IPS-15b (cell line): ENCODE measurements at regions not wholly inside any gene's neighbourhood (a gene's known extent, or its start where the extent isn't known, plus 50 kb on each side); places are given as distances from the start of the nearest gene placed in this dataset.
A peak's percentile ranks its signal among the peaks of the same experiment; 100 is the strongest.

Experiments used
- H3K27me3 ChIP-seq: one replicate; pipeline ENCODE4 v1.6.1; 2013; ENCODE audit warnings: low read length; ENCODE audit not compliant: control insufficient read depth, insufficient read depth
- H3K36me3 ChIP-seq: one replicate; pipeline ENCODE4 v1.6.1; 2013; ENCODE audit warnings: low read length; ENCODE audit not compliant: control insufficient read depth, insufficient read depth
- H3K4me1 ChIP-seq: one replicate; pipeline ENCODE4 v1.6.1; 2013; ENCODE audit warnings: mild to moderate bottlenecking, low read length; ENCODE audit not compliant: control insufficient read depth, insufficient read depth
- H3K4me3 ChIP-seq: one replicate; pipeline ENCODE4 v1.5.1; 2013; ENCODE audit warnings: low read depth, low read length
- H3K9ac ChIP-seq: one replicate; pipeline ENCODE4 v1.6.1; 2013; ENCODE audit warnings: low read depth, mild to moderate bottlenecking, low read length
- H3K9me3 ChIP-seq: one replicate; pipeline ENCODE4 v1.6.1; 2013; ENCODE audit warnings: mild to moderate bottlenecking, low read length; ENCODE audit not compliant: control insufficient read depth, insufficient read depth

DNA sequence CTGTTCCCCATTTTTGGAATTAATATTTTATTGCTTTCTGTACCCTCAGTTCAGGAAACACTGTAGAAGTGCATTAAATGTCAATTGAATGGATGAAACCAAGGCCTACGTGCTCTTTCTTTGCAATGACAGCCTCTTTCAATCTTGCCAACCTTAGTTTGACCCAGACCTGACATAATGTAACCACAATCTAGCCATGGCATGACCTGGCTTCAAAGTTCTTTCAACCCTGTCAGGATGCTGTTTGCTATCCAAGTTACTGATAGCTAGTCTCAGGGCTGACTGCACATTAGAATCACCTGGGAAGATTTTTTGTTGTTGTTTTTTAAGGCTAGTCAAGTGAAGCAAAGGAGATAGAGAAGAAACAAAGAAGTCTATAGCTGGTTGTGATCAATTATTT lies 190.9 kb upstream of the PKDCC start:
- Histone ChIP-seq H3K9me3 (no peaks in the 10 kb centered on the region), H3K36me3 (no peaks in the 10 kb centered on the region), H3K4me3 (no peak overlapping the region), H3K9ac (no peak overlapping the region), H3K27me3 (no peaks in the 10 kb centered on the region), H3K4me1 (no peaks in the 10 kb centered on the region)

DNA sequence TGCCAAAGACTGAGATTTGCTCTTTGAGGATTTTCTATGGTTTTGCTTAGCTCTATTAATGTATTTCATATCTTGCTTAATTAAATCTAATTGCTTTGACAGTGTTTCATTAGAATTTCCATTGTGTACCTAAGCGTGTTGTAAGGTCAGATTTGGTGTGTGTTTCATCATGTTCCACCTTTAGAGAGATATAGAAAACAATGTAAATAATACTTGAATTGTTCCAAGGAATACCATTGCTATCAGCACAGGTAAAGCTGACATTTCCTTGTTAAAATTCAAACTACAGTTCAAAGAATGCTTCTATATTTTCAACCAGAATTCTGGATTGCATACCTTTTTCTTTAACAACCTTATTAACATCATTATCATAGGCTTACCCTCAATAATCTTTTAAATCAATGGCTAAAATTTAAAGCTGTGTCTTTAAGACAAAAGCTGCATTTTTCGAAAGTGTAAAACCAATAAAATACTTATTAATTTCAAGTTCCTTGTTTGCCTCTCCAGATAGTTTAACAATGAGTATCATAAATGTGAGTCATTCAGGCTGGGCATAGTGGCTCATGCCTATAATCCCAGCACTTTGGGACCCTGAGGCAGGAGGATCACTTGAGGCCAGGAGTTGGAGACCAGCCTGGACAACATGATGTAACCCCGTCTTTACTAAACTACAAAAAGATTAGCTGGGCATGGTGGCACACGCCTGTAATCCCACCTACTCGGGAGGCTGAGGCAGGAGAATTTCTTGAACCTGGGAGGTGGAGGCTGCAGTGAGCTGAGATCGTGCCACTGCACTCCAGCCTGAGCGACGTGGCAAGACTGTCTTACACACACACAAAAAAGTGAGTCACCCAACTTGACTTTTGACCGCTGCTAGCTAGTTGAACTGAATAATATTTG lies 188.0 kb upstream of the PKDCC start:
- no peak overlapping the region for H3K4me3 ChIP-seq
- no peaks in the 10 kb centered on the region for H3K27me3 ChIP-seq
- no peak overlapping the region for H3K9ac ChIP-seq

DNA sequence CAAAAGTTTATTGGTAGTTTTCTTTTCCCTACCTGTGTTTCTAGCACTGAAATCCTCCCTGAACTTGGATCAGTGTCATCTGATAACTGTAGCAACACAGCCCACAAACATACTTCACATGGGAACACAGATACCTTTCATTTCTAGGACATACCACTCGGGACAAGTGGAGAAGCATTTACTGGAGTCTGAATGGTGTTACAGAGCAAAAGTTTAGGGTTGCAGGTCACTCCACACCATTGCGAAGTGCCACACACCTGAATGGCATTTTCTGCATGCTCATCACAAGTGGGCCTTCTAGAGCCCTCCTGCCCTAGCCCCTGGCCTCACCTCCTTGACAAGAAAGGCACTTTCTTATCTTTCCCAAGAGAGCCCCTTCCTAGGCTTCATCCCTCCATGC lies 184.8 kb upstream of the PKDCC start:
- peaks cover 3% of the 10 kb centered on the region for H3K4me1 ChIP-seq
- no peak overlapping the region for H3K9ac ChIP-seq
- no peaks in the 10 kb centered on the region for H3K27me3 ChIP-seq
- H3K4me3 ChIP-seq: no peak overlapping the region
- no peaks in the 10 kb centered on the region for H3K36me3 ChIP-seq
- no peaks in the 10 kb centered on the region for H3K9me3 ChIP-seq

More for the DNA sequence above, 188.0 kb upstream of the PKDCC start:
- Histone ChIP-seq H3K4me1 (no peaks in the 10 kb centered on the region), H3K36me3 (no peaks in the 10 kb centered on the region), H3K9me3 (no peaks in the 10 kb centered on the region)

- no peaks in the 10 kb centered on the region for H3K9me3 ChIP-seq
- no peak overlapping the region for H3K9ac ChIP-seq
- no peak overlapping the region for H3K4me3 ChIP-seq
- no peaks in the 10 kb centered on the region for H3K36me3 ChIP-seq
- H3K4me1 ChIP-seq: peaks cover 3% of the 10 kb centered on the region
- no peaks in the 10 kb centered on the region for H3K27me3 ChIP-seq
Measured at GRCh38 chr2:41865263-41865662, 182.6 kb upstream of the PKDCC start.

GRCh38 chr2:41867553-41867952 lies 180.3 kb upstream of the PKDCC start:
- peaks cover 6% of the 10 kb centered on the region for H3K4me1 ChIP-seq
- H3K27me3 ChIP-seq: peaks cover 5% of the 10 kb centered on the region
- H3K36me3 ChIP-seq: no peaks in the 10 kb centered on the region
- no peaks in the 10 kb centered on the region for H3K9me3 ChIP-seq
- H3K9ac ChIP-seq: no peak overlapping the region
- no peak overlapping the region for H3K4me3 ChIP-seq

DNA sequence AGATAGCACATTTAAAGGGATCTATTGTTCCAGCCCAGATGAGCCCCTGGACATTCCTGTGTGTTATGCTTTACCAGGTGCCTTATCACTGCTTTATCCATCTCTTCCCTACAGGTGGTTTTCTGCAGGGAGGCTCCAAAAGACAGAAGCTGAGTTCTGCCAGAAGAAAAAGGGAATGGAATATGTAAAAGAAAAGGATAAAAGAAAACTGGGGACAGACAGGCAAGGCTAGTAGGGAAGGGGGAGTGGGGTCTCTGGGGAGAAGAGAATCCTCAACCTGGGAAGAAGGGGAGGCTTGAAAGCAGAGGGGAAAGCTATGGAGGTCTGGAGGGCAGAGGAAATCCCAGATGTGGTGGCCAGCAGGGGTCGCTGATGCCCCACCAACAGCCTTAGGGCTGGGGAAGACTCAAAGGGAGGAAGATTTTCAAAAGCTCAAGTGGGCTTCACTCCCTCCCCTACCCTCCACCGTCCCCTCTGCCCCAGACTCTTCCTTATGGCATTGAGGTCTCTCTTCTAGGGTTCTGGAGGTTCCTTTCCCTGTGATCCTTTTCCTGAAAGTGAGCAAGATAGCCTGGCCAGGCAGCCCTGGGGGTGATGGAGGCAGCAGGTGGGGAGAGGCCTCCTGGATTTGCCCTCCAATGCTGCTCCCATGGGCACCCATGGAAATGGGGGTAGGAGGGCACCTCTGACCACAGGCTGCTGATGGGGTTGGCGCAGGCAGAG lies 178.1 kb upstream of the PKDCC start:
- peak overlapping the region; percentile 17 for H3K9ac ChIP-seq
- no peaks in the 10 kb centered on the region for H3K9me3 ChIP-seq
- no peaks in the 10 kb centered on the region for H3K36me3 ChIP-seq
- H3K4me3 ChIP-seq: no peak overlapping the region
- peaks cover 6% of the 10 kb centered on the region for H3K4me1 ChIP-seq
- peaks cover 5% of the 10 kb centered on the region for H3K27me3 ChIP-seq

DNA sequence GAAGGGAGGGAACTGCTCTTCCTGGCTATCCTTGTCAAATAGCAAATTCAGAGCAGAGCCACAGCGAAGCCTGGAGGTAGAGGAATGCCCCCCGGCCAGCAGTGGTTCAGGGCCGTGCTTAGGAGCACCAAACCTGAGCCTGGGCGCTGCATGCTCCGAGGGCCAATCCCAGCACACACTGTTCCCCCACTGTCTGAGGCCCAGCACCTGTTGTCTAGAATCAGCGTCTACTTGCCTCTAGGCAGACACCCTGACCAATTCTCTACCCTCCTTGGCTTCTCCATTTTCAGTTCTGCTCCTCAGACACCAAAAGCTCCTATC lies 177.6 kb upstream of the PKDCC start:
- Histone ChIP-seq H3K4me1 (peaks cover 3% of the 10 kb centered on the region), H3K27me3 (peaks cover 5% of the 10 kb centered on the region), H3K4me3 (no peak overlapping the region), H3K9ac (peak overlapping the region; percentile 17), H3K9me3 (no peaks in the 10 kb centered on the region), H3K36me3 (no peaks in the 10 kb centered on the region)

GRCh38 chr2:41871080-41871479 lies 176.7 kb upstream of the PKDCC start:
- Histone ChIP-seq H3K4me1 (peaks cover 3% of the 10 kb centered on the region), H3K9me3 (no peaks in the 10 kb centered on the region), H3K4me3 (no peak overlapping the region), H3K9ac (no peak overlapping the region), H3K27me3 (peaks cover 5% of the 10 kb centered on the region), H3K36me3 (no peaks in the 10 kb centered on the region)

GRCh38 chr2:41872646-41873045 lies 175.2 kb upstream of the PKDCC start:
- Histone ChIP-seq H3K9me3 (no peaks in the 10 kb centered on the region), H3K9ac (no peak overlapping the region), H3K4me3 (no peak overlapping the region), H3K27me3 (peaks cover 5% of the 10 kb centered on the region), H3K36me3 (no peaks in the 10 kb centered on the region), H3K4me1 (peaks cover 3% of the 10 kb centered on the region)

DNA sequence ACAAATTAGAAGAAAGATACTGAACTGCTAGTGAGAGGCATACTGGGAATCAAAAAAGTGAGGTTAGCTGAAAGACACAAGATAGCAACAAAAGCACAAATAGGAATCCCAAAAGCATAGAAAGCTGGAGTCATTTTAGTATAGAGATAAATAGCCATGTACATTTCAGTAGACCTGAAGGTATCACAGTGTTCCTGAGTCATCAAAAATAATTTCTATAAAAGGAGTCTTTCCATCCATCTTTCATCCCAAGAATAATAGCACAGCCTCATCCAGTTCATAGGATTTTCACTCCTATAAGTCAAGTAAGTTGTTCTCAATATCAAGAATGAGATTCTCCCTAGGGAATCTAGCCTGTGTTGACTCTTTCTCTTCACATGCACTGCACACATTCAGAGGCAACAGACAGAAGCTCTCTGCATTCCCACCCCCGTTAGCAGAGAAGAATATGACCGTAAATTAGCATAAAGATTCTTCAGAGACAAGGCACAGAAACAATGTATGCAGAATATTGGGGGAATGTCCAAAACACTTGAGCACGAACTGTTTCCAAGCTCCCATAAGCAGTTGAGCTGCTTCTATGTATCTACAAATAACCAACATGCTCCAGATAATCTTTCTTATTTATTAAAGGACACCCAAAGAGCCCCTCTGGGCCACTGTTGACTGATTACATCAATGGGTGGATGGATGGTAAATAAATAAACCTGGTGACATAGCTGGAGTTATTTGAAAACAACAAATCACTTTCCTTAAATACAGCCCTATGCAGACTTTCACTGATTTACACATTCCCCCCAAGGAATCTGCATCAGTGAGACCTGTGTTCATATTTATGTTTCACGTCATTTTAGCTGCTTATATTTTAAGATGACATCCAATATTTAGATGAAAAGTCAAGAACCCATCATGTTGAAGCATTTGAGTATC lies 174.5 kb upstream of the PKDCC start:
- H3K9ac ChIP-seq: no peak overlapping the region
- H3K4me1 ChIP-seq: peaks cover 3% of the 10 kb centered on the region
- H3K4me3 ChIP-seq: no peak overlapping the region
- H3K9me3 ChIP-seq: no peaks in the 10 kb centered on the region
- H3K27me3 ChIP-seq: peaks cover 5% of the 10 kb centered on the region
- H3K36me3 ChIP-seq: no peaks in the 10 kb centered on the region

- Histone ChIP-seq H3K4me1 (no peaks in the 10 kb centered on the region), H3K4me3 (no peak overlapping the region), H3K9ac (no peak overlapping the region)
Measured at GRCh38 chr2:41877114-41877678, 170.6 kb upstream of the PKDCC start.

More at GRCh38 chr2:41877114-41877678, 170.6 kb upstream of the PKDCC start:
- Histone ChIP-seq H3K36me3 (no peaks in the 10 kb centered on the region), H3K27me3 (no peaks in the 10 kb centered on the region), H3K9me3 (no peaks in the 10 kb centered on the region)
